ENCODE measurements at regions not wholly inside any gene's neighbourhood (a gene's known extent, or its start where the extent isn't known, plus 50 kb on each side); places are given as distances from the start of the nearest gene placed in this dataset.

DNA sequence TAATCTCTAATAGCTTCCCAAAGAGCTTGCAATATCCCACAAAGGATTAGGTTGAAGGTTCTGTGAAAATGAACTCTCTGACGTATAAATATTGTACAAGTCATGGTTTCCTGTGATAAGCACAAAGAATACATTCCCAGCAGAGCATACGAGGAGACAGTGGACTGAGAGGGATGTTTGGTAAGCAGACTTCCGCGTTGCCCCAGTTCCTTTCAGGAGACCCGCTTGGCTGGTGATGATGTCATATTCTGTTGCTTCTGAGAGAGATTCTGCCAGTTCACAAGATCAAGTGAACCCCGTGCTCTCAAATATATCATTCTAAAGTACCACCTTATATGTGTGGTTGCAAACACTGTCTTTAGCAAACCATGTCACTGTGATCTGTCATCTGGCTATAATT is 323.9 kb upstream of the CASK start:
- TF ChIP-seq, protein P1, sequence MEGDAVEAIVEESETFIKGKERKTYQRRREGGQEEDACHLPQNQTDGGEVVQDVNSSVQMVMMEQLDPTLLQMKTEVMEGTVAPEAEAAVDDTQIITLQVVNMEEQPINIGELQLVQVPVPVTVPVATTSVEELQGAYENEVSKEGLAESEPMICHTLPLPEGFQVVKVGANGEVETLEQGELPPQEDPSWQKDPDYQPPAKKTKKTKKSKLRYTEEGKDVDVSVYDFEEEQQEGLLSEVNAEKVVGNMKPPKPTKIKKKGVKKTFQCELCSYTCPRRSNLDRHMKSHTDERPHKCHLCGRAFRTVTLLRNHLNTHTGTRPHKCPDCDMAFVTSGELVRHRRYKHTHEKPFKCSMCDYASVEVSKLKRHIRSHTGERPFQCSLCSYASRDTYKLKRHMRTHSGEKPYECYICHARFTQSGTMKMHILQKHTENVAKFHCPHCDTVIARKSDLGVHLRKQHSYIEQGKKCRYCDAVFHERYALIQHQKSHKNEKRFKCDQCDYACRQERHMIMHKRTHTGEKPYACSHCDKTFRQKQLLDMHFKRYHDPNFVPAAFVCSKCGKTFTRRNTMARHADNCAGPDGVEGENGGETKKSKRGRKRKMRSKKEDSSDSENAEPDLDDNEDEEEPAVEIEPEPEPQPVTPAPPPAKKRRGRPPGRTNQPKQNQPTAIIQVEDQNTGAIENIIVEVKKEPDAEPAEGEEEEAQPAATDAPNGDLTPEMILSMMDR (IDR thresholded peaks at IDR 0.05; ENCODE audit: insufficient read depth, low read length) = no peak
- TF ChIP-seq GABPA (IDR thresholded peaks at IDR 0.05; ENCODE audit: low read depth) = no peak
- TF ChIP-seq POLR2AphosphoS5 (IDR thresholded peaks at IDR 0.05; ENCODE audit: low read depth) = no peak
- TF ChIP-seq, protein P2, sequence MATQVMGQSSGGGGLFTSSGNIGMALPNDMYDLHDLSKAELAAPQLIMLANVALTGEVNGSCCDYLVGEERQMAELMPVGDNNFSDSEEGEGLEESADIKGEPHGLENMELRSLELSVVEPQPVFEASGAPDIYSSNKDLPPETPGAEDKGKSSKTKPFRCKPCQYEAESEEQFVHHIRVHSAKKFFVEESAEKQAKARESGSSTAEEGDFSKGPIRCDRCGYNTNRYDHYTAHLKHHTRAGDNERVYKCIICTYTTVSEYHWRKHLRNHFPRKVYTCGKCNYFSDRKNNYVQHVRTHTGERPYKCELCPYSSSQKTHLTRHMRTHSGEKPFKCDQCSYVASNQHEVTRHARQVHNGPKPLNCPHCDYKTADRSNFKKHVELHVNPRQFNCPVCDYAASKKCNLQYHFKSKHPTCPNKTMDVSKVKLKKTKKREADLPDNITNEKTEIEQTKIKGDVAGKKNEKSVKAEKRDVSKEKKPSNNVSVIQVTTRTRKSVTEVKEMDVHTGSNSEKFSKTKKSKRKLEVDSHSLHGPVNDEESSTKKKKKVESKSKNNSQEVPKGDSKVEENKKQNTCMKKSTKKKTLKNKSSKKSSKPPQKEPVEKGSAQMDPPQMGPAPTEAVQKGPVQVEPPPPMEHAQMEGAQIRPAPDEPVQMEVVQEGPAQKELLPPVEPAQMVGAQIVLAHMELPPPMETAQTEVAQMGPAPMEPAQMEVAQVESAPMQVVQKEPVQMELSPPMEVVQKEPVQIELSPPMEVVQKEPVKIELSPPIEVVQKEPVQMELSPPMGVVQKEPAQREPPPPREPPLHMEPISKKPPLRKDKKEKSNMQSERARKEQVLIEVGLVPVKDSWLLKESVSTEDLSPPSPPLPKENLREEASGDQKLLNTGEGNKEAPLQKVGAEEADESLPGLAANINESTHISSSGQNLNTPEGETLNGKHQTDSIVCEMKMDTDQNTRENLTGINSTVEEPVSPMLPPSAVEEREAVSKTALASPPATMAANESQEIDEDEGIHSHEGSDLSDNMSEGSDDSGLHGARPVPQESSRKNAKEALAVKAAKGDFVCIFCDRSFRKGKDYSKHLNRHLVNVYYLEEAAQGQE (IDR thresholded peaks at IDR 0.05; ENCODE audit: insufficient replicate concordance, low read depth) = no peak
- no peak for TF ChIP-seq SPI1 (IDR thresholded peaks at IDR 0.05; ENCODE audit: borderline replicate concordance, low read depth)

Measured in HL-60 (cell line).